GM21526 (cell line): ENCODE measurements at regions not wholly inside any gene's neighbourhood (a gene's known extent, or its start where the extent isn't known, plus 50 kb on each side); places are given as distances from the start of the nearest gene placed in this dataset.

Experiments used
- ATAC-seq: cut with Tn5 transposase; IDR thresholded peaks from one replicate; pipeline ENCODE4 v1.9.1; 2021; ENCODE audit warnings: moderate library complexity; ENCODE audit not compliant: unreplicated experiment, low FRiP score

DNA sequence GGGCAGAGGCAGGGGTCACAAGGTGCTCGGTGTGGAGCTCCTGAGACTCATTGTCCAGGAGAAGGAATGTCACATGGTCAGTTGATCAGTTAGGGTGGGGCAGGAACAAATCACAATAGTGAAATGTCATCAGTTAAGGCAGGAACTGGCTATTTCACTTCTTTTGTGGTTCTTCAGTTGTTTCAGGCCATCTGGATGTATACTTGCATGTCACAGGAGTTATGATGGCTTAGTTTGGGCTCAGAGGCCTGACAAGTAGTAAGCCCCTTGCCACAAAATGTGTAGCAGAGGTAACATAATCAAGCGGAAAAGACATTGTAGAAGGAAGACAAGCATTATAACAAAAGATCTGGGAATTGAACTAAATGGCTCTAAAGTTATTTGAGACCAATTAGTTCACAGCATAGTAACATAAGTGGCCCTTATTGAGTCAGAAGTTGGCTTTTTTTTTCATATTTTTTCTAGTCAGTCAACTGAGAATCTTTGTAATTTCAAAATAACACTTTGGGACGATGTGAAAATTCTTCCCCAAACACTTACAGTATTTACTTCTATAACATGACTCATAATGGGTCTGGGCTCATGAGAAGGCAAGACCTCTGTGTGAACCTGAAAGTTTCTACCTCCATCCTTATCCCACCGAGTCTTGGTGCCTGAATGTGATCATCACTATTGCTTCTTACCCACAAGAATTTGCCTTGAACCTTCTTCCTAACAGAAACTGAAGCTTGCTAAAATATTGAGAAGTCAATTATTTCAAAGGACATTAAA, 137.0 kb upstream of the DPT start:
- ATAC-seq, result no peak

DNA sequence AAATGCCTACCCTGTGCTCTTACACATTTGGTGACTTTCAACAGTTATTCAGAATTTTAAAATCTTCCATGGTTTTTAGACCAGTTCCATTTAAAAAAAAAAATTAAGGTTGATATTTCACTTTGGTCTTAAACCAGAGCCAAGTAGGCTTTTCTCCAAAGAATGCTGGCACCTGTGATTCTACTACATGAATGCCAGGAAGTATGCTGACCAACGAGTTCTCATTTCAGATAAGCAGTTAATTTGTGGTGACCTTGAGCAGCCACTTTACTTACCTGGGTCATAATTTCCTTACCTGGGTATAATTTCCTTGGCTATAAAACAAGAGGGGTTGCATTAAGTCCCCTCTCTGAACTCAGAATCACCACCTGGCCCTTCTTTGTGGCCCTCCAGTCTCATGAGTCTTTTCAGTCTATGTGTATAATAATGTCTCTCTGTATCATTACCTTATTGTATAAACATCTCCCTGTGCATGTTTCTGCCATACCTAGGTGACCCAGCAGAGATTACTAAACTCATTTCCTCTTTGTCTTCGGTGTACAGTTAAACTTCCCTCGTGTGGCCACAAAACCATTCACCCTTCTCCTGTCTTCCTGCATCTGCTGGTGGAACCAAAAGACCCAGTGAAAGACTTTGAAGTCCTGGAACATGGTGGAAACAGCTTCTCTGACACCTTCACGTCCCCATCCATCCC, 139.1 kb upstream of the DPT start:
- ATAC-seq, result no peak

DNA sequence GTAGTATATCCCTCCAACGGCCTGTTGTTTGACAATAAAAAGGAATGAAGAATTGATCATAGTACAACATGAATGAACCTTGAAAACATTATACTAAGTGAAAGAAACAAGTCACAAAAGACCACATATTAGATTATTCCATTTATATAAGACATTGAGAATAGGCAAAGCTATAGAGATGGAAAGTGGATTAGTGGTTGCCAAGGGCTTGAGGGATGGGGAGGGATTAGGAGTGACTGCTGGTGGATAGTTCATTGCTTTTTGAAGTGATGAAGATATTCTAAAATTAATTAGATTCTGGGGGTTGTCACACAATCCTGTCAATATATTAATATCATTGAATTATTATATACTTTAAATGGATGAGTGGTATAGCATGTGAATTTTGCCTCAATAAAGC, 142.5 kb upstream of the DPT start:
- no peak for ATAC-seq

DNA sequence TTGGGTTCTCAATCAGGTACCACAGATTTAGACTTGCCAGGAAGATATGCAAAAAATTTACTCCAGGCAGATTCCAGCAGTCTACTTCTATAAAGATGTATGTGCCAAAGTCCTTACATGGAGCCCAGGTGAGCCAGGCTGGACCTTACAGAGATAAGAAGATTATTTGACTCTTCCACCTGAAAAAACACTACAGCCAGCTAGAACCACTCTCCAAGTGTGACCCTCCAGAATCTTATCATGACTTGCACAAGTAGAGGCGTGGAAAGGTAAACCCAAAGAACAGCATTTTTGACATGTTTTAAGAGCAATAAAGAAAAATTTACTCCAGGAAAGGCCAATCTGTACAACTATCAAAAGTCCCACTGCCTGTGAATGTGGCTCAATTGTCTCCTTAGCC, 146.8 kb upstream of the DPT start:
- no peak for ATAC-seq

DNA sequence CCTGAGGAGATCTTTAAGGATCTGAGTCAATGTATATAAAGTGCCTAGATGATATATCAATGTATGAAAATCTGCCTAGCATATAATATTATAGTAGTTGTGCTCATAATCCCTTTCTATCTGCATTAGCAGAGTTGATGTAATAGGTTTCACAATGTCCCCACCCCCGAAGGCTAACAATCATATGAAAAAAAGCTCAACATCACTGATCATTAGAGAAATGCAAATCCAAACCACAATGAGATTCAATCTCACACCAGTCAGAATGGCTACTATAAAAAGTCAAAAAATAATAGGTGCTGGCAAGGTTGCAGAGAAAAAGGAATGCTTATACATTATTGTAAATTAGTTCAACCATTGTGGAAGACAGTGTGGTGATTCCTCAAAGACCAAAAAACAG, 147.8 kb upstream of the DPT start:
- ATAC-seq, result no peak

DNA sequence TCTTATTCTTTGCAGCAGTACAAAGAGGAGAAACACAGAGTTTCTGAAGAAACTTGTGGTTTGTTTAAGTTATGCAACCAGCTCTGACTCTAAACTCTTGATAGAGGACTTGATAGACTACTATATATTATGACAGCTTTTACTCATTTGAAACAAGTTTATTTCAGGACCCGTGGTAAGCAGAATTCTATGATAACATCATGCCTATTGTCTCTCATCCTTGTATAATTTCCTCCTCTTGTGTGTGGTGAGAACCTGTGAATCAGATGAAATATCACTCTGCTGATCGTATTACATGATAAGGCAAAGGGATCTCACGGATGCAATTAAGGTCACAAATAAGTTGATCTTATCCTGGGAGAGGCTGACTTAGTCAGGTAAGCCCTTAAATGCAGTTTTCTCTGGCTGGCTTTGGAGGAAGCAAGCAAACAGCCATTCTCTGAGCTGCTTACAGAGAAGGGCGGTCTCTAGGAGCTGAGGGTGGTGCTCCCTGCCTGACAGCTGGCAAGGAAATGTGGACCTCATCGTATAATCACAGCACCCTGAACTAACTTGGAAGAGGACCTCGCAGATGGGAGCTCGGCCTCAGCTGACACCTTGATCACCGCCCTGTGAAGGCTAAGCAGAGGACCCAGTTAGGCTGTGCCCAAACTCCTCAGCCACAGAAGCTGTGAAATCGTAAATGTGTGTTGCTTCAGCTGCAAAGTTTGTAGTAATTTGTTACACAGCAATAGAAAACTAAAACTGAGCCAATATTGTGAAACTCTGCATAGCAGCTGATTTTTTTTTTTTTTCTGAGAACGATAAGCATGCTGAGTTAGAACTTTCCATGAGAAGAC, 151.1 kb upstream of the DPT start:
- ATAC-seq, result no peak

DNA sequence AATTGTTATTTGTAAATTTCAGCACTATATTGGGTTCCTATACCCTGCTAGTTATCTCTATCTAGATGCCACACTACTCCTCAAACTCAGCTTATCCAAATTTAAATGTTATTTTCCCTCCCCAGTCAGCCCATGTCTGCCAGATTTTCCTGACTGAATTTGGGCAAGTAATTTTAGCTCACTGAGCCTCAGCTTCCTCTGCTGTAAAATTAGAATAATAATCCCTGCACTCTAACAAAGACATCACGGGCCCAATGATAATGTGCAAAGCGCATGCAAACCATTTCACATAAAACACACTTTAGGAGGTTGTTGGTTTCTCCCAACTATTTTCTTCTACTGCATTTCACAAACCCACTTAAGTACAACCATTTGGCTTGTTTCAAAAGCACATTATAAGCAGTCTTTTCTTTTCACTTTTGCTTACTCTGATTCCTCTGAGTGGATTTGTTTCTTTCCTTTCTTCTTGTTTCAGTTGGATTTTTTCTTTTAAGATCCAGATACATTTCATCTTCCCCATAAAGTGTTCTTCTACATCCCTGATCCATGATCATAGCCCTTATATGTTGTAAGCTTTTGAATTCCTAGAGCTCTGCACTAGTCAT, 152.8 kb upstream of the DPT start:
- no peak for ATAC-seq

DNA sequence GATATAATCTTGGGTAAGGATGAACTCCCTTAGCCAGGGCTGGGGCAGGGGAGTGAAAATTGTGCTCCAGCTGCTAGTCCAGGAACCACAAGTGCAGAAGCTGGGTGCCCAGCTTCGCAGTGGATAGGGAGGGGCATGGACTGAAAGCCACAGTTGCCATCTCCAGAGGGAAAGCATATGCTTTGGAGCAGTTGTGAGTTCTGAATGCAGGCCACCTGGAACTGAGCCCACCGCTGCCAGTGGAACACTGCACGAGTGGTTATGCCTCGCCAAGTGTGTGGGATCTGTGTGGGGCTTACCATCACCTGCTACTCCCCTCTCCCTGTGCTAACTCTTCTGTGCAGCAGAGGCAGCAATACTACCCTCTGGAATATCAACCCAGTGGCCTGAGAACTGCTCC, 158.4 kb upstream of the DPT start:
- no peak for ATAC-seq

DNA sequence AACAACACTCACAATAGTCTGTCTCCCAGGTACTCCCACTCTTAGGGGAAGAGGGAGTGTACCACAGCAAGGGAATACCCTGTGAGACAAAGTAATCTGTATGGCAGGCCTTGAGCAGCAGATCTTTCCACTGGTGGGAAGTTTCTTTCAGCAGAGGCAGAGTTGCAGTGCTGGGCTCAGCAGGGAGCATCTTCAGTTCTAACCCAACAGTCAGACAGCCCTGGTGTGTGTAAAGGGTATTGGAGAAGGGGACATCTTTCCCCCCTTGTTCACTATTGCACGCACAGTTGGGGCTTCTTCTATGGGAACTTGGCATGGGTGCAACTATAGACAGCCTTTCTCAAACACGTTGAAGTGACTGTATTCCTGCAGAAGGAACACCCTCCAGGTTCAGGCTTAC, 159.4 kb upstream of the DPT start:
- no peak for ATAC-seq

DNA sequence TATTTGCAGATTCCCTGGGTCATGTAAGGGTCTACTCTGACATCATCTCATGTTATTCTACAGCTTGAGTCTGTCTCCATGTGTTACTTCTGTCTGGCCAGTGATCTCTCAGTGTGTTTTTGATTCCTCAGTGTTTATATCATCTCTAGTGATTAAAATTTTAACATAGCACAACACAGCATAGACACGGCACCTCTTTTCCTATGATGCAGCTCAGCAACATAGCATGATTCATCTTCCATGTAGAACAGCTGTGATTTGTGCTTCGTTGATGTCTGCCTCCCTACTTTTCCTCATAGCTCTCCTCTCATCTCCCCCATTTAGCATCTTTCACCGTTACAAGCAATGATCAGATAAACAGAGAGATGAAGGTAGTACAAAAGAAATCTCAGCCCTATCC, 163.9 kb upstream of the DPT start:
- ATAC-seq, result no peak

DNA sequence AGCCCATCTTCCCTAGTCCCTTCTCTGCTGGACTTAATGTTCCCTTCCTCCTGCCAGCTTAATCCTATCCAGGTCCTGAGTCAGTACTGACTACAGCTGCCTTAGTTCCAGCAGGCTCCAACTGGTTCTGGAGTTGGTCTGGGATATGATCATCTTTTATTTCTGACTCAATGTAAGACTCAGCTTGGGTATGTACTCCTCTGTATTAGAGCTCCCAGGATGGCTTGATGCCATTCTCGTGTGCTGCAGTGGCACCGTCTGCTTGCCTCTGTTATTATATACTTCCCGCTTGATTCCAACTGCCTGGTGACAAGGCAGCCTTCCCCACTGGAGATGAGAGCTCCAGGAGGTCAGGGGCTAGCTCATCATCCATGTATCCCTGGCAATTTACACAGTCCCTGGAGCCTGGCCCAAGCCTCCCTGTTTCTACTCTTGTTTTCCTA, 164.4 kb upstream of the DPT start:
- ATAC-seq, result no peak

DNA sequence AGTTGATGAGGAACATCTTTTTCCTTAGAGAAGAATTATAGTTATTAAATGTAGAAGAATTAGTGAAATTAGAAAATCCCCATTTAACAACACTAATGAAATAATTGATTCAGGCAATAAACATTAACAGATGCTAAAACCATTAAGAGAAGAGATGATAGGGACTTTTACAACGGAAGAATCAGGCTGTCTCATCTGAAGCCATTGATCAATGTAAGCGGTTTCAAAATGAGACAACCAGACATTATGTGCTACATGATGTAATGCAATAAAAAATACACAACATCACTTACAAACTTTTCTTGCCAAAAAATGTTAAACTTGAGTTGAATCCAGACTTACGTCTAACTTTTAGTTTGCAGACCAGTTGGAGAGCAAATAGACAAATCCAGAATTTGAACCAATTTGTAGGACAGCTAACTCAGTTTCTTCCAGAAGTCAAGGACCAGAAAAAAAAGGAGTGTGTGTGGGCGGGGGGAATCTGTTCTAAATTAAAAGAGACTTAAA, 165.4 kb upstream of the DPT start:
- ATAC-seq, result no peak

DNA sequence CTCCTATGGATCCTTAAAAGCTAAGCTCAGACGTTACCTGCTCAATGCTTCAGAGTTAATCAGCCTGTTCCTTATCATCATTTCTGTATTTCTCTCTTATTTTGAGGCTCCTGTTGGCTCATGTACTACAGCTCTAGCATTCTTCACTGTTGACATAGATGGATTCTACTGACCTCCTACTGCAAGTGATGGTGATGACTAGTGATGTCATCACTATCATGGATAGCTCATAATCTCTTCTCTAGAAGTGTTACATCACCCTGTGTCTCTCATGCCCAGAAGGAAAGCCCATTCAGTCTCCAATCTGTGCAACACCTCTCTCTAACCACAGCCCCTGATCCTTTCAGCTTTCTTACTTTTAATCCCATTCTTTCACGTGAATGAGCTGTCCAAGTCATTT, 168.2 kb upstream of the DPT start:
- ATAC-seq, result no peak

DNA sequence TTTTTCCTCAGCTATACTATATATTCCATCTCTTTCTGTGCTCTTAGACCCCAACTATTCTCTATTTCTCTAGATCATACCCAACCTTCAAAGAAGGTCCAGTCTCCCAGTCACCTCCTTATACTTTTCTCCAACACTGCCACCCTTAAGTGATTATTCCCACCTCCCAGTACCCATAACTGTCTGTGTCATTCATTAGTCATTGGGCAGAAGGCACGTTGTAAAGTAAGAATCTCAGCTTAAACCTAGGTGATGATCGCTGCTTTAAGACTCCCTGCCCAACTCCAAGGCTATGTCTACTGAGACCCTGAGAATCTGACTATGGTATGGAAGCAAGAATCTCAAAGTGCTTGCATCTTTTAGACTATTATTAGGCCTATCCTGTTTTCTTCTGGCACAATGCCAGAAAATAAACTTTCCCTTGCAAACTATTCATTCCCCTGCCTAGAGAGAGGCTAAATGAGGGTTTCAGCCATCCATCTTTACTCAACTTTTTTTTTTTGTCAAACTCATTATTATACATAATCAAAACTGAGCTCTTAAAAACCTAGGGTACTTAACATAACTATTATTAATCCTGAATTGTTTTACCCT, 174.3 kb upstream of the DPT start:
- no peak for ATAC-seq

DNA sequence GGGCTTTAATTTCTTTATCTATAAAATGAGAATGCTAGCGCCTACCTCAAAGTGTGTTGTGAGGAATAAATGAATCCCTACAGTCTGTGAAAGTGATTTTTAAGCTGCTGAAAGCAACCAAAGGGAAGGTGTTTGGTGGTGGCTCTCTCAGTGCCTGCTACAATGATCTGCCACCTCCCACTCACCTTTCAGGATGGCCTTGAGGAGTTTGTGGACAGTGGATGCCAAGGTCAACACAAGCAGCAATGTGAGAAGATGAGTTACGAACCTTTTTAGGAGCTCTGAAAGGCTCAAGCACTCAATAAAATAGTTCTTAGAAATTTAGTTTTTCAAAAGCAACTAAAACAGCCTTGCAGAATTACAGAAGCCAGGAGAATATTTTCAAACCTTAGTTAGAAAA, 176.6 kb upstream of the DPT start:
- no peak for ATAC-seq

DNA sequence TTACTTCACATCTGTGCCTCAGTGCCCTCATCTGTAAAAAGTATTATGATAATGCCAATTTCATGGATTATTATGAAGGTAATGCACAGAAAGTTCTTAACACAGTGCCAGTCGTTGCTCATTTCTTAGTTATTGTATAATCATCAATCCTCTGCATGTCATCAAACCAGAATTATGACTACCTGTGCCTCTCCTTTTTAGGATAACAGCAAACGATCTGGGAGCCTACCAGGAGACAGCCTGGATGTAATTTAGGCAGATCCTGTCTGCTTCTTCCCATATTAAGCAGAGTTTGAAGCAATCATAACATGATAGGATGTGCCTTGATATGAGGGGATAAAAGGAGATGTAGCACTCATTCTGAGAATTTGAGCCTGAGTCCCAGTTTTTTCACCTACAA, 177.4 kb upstream of the DPT start:
- no peak for ATAC-seq

DNA sequence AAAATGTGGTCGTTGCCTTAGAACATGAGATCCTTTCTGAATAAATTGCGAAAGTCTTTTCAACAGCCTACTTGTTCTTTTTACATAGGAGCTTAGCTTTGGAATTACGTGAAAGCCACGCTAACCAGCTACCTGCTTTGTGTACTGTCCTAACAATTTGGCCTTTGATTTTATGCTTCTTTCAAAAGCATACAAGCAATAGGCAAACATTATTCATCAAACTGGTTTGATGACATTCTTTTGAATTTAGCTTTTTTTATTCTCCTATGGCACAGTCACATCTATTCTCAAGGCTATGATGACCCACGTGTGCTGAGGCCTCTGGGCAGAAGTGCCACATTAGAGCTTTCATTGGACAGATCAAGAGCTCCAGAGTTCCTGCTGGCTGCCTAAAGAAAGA, 178.0 kb upstream of the DPT start:
- no peak for ATAC-seq

DNA sequence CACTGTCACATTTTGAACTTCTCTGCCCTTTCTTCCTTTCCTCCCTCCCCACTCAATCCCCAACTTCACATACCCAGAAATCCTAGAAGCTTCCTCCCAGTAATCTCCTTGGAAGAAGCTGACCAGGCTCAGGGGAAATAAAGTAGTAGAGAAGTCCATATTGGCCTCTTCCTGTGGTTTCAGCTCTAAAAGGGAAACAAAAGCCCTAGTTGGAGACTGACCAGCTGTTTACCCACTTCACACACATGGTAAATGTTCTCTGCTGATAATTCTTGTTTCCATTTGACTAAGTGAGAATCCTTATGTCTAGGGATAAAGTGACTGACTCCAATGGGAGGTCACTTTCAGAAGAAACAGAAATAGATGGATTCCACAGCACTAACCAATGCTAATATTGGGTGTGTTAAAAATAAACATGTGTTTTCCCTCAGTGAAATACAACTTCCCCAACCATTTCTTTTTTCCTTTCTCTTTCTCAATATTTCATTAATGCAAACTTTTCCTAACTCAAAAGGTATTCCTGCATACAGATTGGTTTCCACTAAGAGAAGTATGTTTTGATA, 178.9 kb upstream of the DPT start:
- no peak for ATAC-seq

DNA sequence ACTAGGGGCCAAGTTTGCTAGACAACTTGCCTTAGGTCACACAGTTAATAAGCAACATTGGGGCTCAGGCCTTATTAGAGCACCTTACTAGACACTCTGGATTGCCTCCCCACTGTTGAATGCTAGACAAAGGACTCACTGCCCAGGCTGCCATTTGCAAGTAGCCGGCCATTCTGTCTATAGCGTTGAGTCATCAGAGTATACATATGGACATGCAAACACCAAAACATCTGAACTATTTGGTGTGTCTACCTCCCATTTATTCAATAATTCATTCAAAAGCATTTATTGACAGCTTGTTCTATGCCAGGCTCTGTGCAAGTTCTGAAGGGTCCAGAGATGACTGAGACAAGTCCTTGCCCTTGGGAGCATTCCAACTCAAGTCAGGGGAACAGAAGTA, 181.4 kb upstream of the DPT start:
- ATAC-seq, result no peak

DNA sequence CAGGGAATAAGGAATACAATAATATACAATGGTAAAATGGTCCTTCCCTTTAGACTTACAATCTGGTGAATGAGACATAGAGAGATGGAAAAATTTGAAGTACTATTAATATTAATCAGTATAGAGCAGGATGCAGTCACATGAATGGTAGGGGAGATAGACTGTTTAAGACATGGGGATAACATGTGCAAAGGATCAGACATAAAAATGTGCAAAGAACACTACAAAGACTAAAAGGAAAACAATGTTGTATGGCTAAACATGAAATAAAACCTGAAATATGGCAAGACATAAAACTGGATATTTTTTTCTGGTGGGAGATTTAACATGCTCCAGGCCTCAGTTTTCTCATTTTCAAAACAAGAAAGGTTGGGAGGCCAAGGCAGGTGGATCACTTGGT, 182.4 kb upstream of the DPT start:
- no peak for ATAC-seq
